ENCODE measurements at regions not wholly inside any gene's neighbourhood (a gene's known extent, or its start where the extent isn't known, plus 50 kb on each side); places are given as distances from the start of the nearest gene placed in this dataset.
"Not testable (repeated sequence)": the region's sequence is repeated elsewhere in the genome, so short reads cannot be mapped to it uniquely, and the experiment has no call there.

GRCh38 chr10:77740396-77740795 is 102.8 kb upstream of the KCNMA1 start:
- DNase-seq = not testable (repeated sequence)

- DNase-seq = no peak
These were observed 101.0 kb upstream of the KCNMA1 start for GRCh38 chr10:77738496-77739158.

GRCh38 chr10:77737608-77738007 is 100.0 kb upstream of the KCNMA1 start:
- no peak for DNase-seq

- DNase-seq = not testable (repeated sequence)
These were observed 97.5 kb upstream of the KCNMA1 start for GRCh38 chr10:77735136-77735535.

DNA sequence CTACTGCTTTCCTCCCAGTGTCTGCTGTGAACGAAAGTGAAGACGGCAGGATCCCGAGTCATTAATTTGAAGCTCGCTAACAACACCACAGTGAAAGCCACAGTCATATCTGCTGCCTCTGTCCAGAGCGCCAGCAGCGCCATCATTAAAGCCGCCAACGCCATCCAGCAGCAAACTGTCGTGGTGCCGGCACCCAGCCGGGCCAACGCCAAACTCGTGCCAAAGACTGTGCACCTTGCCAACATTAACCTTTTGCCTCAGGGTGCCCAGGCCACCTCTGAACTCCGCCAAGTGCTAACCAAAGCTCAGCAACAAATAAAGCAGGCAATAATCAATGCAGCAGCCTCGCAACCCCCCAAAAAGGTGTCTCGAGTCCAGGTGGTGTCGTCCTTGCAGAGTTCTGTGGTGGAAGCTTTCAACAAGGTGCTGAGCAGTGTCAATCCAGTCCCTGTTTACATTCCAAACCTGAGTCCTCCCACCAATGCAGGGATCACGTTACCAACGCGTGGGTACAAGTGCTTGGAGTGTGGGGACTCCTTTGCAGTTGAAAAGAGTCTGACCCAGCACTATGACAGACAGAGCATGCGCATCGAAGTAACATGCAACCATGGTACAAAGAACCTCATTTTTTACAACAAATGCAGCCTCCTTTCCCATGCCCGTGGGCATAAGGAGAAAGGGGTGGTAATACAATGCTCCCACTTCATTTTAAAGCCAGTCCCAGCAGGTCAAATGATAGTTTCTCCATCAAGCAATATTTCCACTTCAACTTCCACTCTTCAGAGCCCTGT is 94.8 kb upstream of the KCNMA1 start:
- no peak for DNase-seq

GRCh38 chr10:77727481-77727880 is 89.9 kb upstream of the KCNMA1 start:
- no peak for DNase-seq

DNA sequence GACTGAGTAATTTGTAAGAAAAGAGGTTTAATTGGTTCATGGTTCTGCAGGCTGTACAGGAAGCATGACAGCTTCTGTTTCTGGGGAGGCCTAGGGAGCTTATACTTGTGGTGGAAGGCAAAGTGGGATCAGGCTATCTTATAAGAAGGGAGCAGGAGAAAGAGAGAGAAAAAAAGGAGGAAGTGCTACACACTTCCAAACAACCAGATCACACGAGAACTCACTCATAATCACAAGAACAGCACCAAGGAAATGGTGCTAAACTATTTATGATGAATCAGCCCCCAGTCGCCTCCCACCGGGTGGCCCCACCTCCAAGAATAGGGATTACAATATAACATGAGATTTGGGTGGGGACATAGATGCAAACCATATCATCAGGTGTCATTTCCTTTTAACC is 89.1 kb upstream of the KCNMA1 start:
- no peak for DNase-seq

- no peak for DNase-seq
These were observed 88.7 kb upstream of the KCNMA1 start for GRCh38 chr10:77726301-77726700.

DNA sequence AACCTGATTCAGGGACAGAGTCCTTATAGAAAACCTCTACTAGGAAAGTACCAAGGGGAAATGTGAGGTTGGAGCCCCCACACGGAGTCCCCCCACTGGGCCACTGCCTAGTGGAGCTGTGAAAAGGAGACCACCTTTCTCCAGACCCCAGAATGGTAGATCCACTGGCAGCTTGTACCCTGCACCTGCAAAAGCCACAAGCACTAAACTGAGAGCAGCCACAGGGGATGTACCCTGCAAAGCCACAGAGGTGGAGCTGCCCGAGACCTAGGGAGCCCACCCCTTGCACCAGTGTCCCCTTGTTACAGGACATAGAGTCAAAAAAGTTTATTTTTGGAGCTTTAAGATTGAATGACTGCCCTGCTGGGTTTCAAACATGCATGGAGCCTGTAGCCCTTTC is 87.2 kb upstream of the KCNMA1 start:
- DNase-seq = no peak

DNA sequence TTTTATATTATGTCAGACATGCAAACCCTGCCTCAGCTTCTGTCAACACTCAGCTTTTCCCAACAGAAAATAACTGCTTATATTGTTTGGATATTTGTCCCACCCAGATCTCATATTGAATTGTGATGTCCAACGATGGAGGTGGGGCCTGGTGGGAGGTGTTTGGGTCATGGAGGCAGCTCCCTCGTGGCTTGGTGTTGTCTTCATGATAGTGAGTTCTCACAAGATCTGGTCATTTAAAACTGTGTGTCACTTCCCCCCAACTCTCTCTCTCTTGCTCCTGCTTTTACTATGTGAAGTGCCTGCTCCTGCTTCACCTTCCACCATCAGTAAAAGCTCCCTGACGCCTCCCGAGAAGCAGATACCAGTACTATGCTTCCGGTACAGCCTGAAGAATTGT is 85.8 kb upstream of the KCNMA1 start:
- DNase-seq = no peak

DNA sequence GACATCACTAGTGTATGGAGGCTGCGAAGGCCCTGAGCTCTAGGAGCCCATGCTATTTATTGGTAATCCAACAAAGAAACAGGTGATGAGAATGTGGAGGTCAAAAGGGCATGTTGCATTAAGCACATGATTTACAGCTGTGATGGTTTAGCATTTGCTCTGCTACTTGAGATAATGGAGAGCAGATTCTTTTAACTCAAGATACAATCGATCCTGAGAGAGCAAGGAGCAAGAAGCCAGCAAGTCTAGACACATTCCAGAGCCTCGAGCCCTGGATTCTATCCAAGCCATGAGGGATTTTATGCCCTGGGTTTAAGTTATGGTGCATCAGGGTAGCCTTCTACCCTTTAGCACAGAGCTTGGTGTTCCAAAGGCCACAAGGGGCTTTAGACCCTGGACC is 85.3 kb upstream of the KCNMA1 start:
- DNase-seq = not testable (repeated sequence)

- no peak for DNase-seq
These were observed 84.2 kb upstream of the KCNMA1 start for GRCh38 chr10:77721815-77722214.

DNA sequence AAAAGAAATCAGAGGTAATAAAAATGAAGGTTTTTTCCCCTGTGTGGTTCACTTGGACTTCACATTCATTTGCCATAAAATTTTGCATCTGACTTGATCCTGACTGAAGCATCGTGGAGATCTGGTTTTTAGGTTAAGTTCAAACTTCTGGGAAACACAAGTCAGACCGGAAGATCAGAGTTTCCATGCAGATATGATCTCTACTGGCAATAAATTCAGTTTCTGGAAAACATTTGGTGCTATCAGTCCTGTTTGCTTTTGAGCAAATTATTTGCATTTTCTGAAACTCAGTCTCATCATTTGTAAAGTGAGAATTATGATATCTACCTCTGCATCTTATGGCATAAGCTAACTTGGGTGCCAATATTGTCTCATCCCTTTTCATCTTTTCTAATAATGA is 81.3 kb upstream of the KCNMA1 start:
- DNase-seq = no peak

DNA sequence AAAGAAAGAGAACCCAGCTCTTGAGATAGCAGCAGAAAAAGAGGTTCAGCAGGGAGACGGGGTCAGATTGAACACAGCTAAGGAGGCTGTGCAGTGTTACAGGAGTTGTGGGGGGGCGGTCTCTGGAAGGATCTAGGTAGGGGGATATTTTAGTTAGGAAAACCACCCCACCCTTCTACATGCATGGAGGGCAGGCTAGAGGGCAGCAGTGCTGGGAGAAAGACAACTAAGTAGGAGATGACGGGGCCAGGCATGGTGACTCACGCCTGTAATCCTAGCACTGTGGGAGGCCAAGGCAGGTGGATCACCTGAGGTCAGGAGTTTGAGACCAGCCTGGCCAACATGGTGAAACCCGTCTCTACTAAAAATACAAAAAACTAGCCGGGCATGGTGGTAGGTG is 80.7 kb upstream of the KCNMA1 start:
- DNase-seq = not testable (repeated sequence)

DNA sequence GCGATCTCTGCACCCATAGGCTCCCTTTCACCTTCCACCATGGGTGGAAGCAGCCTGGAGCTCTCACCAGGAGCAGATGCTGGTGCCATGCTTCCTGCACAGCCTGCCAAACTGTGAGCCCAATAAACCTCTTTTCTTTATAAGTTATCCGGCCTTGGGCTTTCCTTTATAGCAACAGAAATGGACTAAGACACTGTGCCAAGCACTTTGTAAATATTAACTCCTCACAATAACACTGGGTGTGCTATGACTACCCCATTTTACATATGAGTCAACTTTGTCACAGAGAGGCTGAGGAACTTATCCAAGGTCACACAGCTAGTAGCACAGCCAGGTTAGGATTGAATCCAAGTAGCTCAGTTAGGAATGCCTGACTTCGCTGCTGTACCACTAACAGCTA is 79.7 kb upstream of the KCNMA1 start:
- no peak for DNase-seq

DNA sequence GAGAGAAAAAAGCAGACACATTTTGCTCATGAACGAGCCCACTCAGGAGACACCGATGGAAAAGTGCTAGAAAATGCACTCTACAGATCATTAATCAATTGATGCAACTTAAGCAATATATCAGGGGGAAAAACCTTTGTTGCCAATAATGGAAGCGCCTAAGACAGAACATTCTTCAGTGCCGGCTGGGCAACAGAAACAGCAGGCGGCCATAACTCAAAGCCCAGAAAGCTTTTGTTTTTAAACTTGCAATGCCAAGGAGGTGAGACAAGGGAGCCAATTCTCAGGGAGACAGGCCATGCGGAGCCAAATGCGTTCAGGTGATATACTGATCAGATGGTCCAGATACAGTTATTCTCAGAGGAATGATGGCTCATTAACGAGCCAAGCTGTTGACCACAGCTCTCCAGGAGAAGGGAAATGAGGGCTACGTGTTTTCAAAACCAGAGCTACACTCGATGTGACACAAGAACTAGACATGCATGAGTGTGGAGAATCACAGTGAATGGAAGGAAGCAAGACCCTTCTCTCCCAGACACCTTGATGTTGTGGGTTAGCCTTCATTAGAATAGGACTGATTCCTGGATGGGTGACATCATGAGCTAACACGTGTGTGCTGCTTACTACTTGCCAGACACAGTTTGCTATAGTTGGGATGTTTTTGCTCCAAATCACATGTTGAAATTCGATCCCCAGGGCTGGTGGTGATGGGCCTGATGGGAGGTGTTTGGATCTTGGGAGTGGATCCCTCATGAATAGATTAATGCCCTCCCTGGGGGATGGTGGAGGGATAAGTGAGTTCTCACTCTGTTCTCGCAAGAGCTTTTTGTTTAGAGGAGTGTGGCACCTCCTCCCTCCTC is 79.1 kb upstream of the KCNMA1 start:
- no peak for DNase-seq

GRCh38 chr10:77715536-77715935 is 77.9 kb upstream of the KCNMA1 start:
- no peak for DNase-seq

DNA sequence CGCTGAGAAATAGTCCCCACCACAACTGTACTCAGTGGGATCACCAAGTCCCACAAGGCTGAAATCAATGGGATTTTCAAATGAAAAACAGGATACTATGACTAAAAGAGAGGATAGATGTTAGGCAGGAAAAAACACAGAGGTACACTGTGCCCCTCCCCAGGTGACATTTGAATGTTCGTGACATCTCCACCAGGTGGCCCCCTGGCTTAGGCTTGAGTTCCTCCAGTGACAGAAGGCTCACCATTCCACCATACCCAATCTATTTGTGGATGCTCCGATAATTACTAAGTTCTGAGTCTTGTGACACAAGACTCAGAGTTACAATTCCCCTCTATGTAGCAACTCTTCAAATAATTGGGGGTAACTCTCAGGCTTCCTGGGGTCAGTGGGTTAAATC is 77.5 kb upstream of the KCNMA1 start:
- DNase-seq = no peak

GRCh38 chr10:77713521-77714280 is 76.1 kb upstream of the KCNMA1 start:
- DNase-seq = no peak

- DNase-seq = no peak
These were observed 74.6 kb upstream of the KCNMA1 start for GRCh38 chr10:77712207-77712606.

DNA sequence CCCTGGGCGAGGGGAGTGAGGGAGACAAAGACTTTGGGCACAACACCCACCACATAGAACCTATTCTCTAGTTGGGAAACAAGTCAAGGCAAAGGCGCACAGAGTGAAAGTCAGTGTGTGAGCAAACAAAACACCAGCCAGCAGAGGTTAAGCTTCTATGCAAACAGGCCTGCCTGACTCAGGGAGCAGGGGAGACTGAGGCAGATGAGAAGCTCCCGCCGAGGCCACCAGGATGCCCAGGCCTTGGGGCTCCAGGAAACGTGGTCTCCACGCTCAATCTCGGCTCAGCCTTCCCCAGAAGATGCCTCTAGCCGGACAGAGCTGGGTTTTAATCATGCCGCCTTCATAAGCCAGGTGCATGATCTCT is 74.1 kb upstream of the KCNMA1 start:
- no peak for DNase-seq

- peak; percentile 37 for DNase-seq
These were observed 73.4 kb upstream of the KCNMA1 start for GRCh38 chr10:77710759-77711682.

All from GDM1 (cell line).